ENCODE measurements at regions not wholly inside any gene's neighbourhood (a gene's known extent, or its start where the extent isn't known, plus 50 kb on each side); places are given as distances from the start of the nearest gene placed in this dataset.

DNA sequence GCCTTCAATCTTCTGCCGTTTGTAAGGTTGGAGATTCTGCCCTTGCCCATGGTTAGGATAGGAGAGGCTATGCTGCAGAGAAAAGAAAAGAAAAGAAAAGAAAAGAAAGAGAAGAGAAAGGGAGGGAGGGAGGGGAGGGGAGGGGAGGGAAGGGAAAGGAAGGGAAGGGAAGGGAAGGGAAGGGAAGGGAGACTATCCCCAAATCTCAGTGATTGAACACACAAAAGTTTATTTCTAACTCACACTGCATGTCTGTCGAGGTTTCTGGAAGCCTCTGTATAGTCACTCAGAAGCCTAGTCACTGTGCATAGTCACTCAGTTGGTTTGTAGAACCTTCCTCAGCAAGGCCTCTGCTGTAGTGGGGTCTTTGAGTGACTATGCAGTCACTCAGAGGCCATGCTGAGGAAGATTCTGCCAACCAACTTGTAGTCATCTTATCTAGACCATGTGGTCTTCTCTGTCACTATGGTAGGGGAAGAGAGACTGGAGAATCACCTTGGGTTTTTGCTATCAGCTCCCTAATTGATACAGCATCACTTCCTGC is 52.3 kb upstream of the ABCC9 start:
- ATAC-seq (ENCODE audit: low FRiP score) (no peak), DNase-seq (no peak)
- no peaks in the 10 kb centered on the region for H3K36me3 ChIP-seq (ENCODE audit: control insufficient read depth in 1 of 2, insufficient read depth in 2 of 2, low read length in 1 of 2)
- 90 to 94% methylated on average over 2 of the region's 2 CpGs for WGBS, 2 donors
- no peak overlapping the region for H3K27ac ChIP-seq (ENCODE audit: low read depth in 1 of 2, low read length in 2 of 2)
- H3K4me1 ChIP-seq (ENCODE audit: control insufficient read depth in 1 of 2, insufficient read depth in 2 of 2, low read length in 2 of 2): no peaks in the 10 kb centered on the region
- H3K4me3 ChIP-seq (ENCODE audit: low read length in 2 of 2): no peak overlapping the region
- H3K27me3 ChIP-seq (ENCODE audit: control insufficient read depth in 1 of 2, insufficient read depth in 2 of 2, low read length in 1 of 2): no peaks in the 10 kb centered on the region
- no peaks in the 10 kb centered on the region for H3K9me3 ChIP-seq (ENCODE audit: control insufficient read depth, low read length)
- intact Hi-C loops (cut with DNase I): no loop called here

DNA sequence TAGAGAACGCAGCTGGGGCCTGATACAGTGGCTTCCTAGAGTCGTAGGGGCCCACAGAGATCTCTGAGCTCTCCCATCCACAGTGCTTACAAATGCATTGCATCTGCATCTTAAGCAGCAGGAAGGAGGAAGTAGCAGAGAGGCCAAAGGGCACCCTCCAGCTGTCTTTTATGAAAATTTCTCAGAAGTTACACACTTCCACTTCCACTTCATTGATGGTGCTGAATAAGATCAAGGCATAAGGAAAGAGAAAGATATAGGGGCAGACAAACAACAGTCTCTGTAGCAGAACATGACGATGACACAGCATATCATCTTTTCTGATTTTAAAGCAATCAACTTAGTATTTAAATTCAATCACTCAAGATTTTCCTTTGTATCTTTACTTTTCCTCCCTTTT is 51.6 kb upstream of the ABCC9 start:
- intact Hi-C loops (cut with DNase I): no loop called here
- H3K4me3 ChIP-seq (ENCODE audit: low read length in 2 of 2): no peak overlapping the region
- H3K4me1 ChIP-seq (ENCODE audit: control insufficient read depth in 1 of 2, insufficient read depth in 2 of 2, low read length in 2 of 2): no peaks in the 10 kb centered on the region
- no peak for DNase-seq
- H3K27me3 ChIP-seq (ENCODE audit: control insufficient read depth in 1 of 2, insufficient read depth in 2 of 2, low read length in 1 of 2): no peaks in the 10 kb centered on the region
- no peak for ATAC-seq (ENCODE audit: low FRiP score)
- no peaks in the 10 kb centered on the region for H3K9me3 ChIP-seq (ENCODE audit: control insufficient read depth, low read length)
- 80 to 81% methylated on average over 3 of the region's 3 CpGs for WGBS, 2 donors
- H3K27ac ChIP-seq (ENCODE audit: low read depth in 1 of 2, low read length in 2 of 2): no peak overlapping the region
- H3K36me3 ChIP-seq (ENCODE audit: control insufficient read depth in 1 of 2, insufficient read depth in 2 of 2, low read length in 1 of 2): no peaks in the 10 kb centered on the region

GRCh38 chr12:21991526-21991925 is 50.3 kb upstream of the ABCC9 start:
- DNase-seq: no peak
- ATAC-seq (ENCODE audit: low FRiP score): no peak
- Histone ChIP-seq H3K4me3 (ENCODE audit: low read length in 2 of 2) (no peak overlapping the region), H3K4me1 (ENCODE audit: control insufficient read depth in 1 of 2, insufficient read depth in 2 of 2, low read length in 2 of 2) (no peaks in the 10 kb centered on the region), H3K36me3 (ENCODE audit: control insufficient read depth in 1 of 2, insufficient read depth in 2 of 2, low read length in 1 of 2) (no peaks in the 10 kb centered on the region), H3K27ac (ENCODE audit: low read depth in 1 of 2, low read length in 2 of 2) (no peak overlapping the region), H3K27me3 (ENCODE audit: control insufficient read depth in 1 of 2, insufficient read depth in 2 of 2, low read length in 1 of 2) (no peaks in the 10 kb centered on the region), H3K9me3 (ENCODE audit: control insufficient read depth, low read length) (no peaks in the 10 kb centered on the region)
- intact Hi-C loops (cut with DNase I): loop anchor here in 1 of 2 donors (2.0 kb wide), 1 partner anchor 295 kb away; no protein-coding TSS in a partner anchor
- WGBS, 2 donors: 82 to 85% methylated on average over 4 of the region's 4 CpGs

All from aorta (tissue), 5 donors.